ENCODE measurements at regions not wholly inside any gene's neighbourhood (a gene's known extent, or its start where the extent isn't known, plus 50 kb on each side); places are given as distances from the start of the nearest gene placed in this dataset.

- TF ChIP-seq KLF17 (tag by site-specific recombination; IDR thresholded peaks at IDR 0.05): no peak
- no peak for TF ChIP-seq ZNF324 (tag by site-specific recombination; IDR thresholded peaks at IDR 0.05)
Observed at GRCh38 chr13:70391678-70392077, 283.4 kb upstream of the KLHL1 start (continued).

GRCh38 chr13:70390968-70391367 lies 282.7 kb upstream of the KLHL1 start:
- H3K9me3 ChIP-seq (ENCODE audit: control insufficient read depth, insufficient read depth, low read depth, low read length): no peaks in the 10 kb centered on the region
- no peaks in the 10 kb centered on the region for H3K36me3 ChIP-seq (ENCODE audit: control insufficient read depth in 2 of 2, insufficient read depth in 1 of 2, low read length in 2 of 2)
- no peak for TF ChIP-seq REST (tag by site-specific recombination; IDR thresholded peaks at IDR 0.05)
- TF ChIP-seq OSR2 (tag by site-specific recombination; IDR thresholded peaks at IDR 0.05): no peak
- TF ChIP-seq ZNF37A (tag by site-specific recombination; IDR thresholded peaks at IDR 0.05): no peak
- no peak for TF ChIP-seq ZNF223 (tag by site-specific recombination; IDR thresholded peaks at IDR 0.05)
- no peak for TF ChIP-seq PRDM1 (tag by site-specific recombination; IDR thresholded peaks at IDR 0.05)
- TF ChIP-seq ZNF623 (tag by site-specific recombination; IDR thresholded peaks at IDR 0.05): no peak
- TF ChIP-seq ZNF280C (tag by site-specific recombination; IDR thresholded peaks at IDR 0.05): no peak
- no peak for TF ChIP-seq ZNF558 (tag by site-specific recombination; IDR thresholded peaks at IDR 0.05)
- no peak for TF ChIP-seq ZBTB44 (tag by site-specific recombination; IDR thresholded peaks at IDR 0.05)
- no peaks in the 10 kb centered on the region for H3K4me1 ChIP-seq (ENCODE audit: control insufficient read depth, insufficient read depth, low read length)
- no peak overlapping the region for H3K27ac ChIP-seq (ENCODE audit: extremely low read depth, low read depth, low read length)
- ChIA-PET CTCF (no interaction called here), POLR2A (no interaction called here)
- H3K4me3 ChIP-seq (ENCODE audit: low read depth, low read length): no peak overlapping the region

- Histone ChIP-seq H3K36me3 (ENCODE audit: control insufficient read depth in 2 of 2, insufficient read depth in 1 of 2, low read length in 2 of 2) (no peaks in the 10 kb centered on the region), H3K4me3 (ENCODE audit: low read depth, low read length) (no peak overlapping the region), H3K9me3 (ENCODE audit: control insufficient read depth, insufficient read depth, low read depth, low read length) (no peaks in the 10 kb centered on the region), H3K4me1 (ENCODE audit: control insufficient read depth, insufficient read depth, low read length) (no peaks in the 10 kb centered on the region), H3K27ac (ENCODE audit: extremely low read depth, low read depth, low read length) (no peak overlapping the region)
- CTCF ChIA-PET: interaction anchor here (0.6 kb wide), 2 partner anchors 10 to 138 kb away, joined by 3 to 5 read pairs; no protein-coding TSS in a partner anchor
- POLR2A ChIA-PET: no interaction called here
- TF ChIP-seq ZNF777 (tag by site-specific recombination; IDR thresholded peaks at IDR 0.05; ENCODE audit: borderline replicate concordance): no peak
- TF ChIP-seq SALL2 (tag by site-specific recombination; IDR thresholded peaks at IDR 0.05; ENCODE audit: borderline replicate concordance): no peak
- peak; percentile 65; the same call in 1 of the 2 replicates for TF ChIP-seq ZNF394 (tag by site-specific recombination; IDR thresholded peaks at IDR 0.05; ENCODE audit: borderline replicate concordance)
- no peak for TF ChIP-seq ZNF146 (tag by site-specific recombination; IDR thresholded peaks at IDR 0.05)
- peak; percentile 78; the same call in 1 of the 2 replicates for TF ChIP-seq ZNF138 (tag by site-specific recombination; IDR thresholded peaks at IDR 0.05; ENCODE audit: borderline replicate concordance)
- TF ChIP-seq CTCF (tag by site-specific recombination; IDR thresholded peaks at IDR 0.05): no peak
- no peak for TF ChIP-seq ZNF169 (tag by site-specific recombination; IDR thresholded peaks at IDR 0.05)
- TF ChIP-seq ZNF426 (tag by site-specific recombination; IDR thresholded peaks at IDR 0.05): peak; percentile 56
- no peak for TF ChIP-seq KLF7 (tag by site-specific recombination; IDR thresholded peaks at IDR 0.05; ENCODE audit: borderline replicate concordance)
Observed at GRCh38 chr13:70390064-70390463, 281.8 kb upstream of the KLHL1 start.

All from HEK293 (cell line).